CD8-positive, alpha-beta memory T cell (primary cell): ENCODE measurements at regions not wholly inside any gene's neighbourhood (a gene's known extent, or its start where the extent isn't known, plus 50 kb on each side); places are given as distances from the start of the nearest gene placed in this dataset.
"Not testable (repeated sequence)": the region's sequence is repeated elsewhere in the genome, so short reads cannot be mapped to it uniquely, and the experiment has no call there.

ENCODE experiments used
- CTCF ChIA-PET: fragments of 350-600 bp; sonication (Branson Sonifier 250); formaldehyde crosslinking; loops from one replicate; lab custom pipeline; 2021; ENCODE audit warnings: antibody characterized with exemption; lab: Charles Lee
- POLR2A ChIA-PET: fragments of 350-600 bp; sonication (Branson Sonifier 250); formaldehyde crosslinking; loops from one replicate; lab custom pipeline; 2021; ENCODE audit warnings: antibody characterized with exemption; lab: Charles Lee
- DNase-seq, 5 donors: peaks; one replicate each; pipeline versions ENCODE4 v3.0.0 to v3.0.0-alpha.2; 2020 to 2022; ENCODE audit warnings: mixed read lengths in 1 of 5
- H3K27ac ChIP-seq: one replicate; pipeline ENCODE4 v1.7.0; 2013; ENCODE audit warnings: low read depth, mild to moderate bottlenecking, low read length, moderate library complexity
- H3K27me3 ChIP-seq: 2 replicates; pipeline ENCODE4 v1.7.0; 2013; ENCODE audit warnings: low read length, mild to moderate bottlenecking; ENCODE audit not compliant: insufficient read depth, poor library complexity, severe bottlenecking
- H3K36me3 ChIP-seq: 2 replicates; pipeline ENCODE4 v1.7.0; 2013; ENCODE audit warnings: mild to moderate bottlenecking, low read length, moderate library complexity; ENCODE audit not compliant: insufficient read depth
- H3K4me1 ChIP-seq: 2 replicates; pipeline ENCODE4 v1.7.0; 2013; ENCODE audit warnings: mild to moderate bottlenecking, low read length, moderate library complexity; ENCODE audit not compliant: insufficient read depth
- H3K4me3 ChIP-seq: 2 replicates; pipeline ENCODE4 v1.7.0; 2013; ENCODE audit warnings: mild to moderate bottlenecking, low read length
- H3K9me3 ChIP-seq: 2 replicates; pipeline ENCODE4 v1.7.0; 2013; ENCODE audit warnings: mild to moderate bottlenecking, low read length
- H3K27ac Mint-ChIP-seq, 8 donors: one replicate each; pipeline ENCODE4 v1.8.0; 2020 to 2021; ENCODE audit warnings: mixed read lengths in 8 of 8, mild to moderate bottlenecking in 6 of 8, inconsistent platforms in 3 of 8, moderate library complexity in 3 of 8
- H3K27me3 Mint-ChIP-seq, 2 donors: one replicate each; pipeline ENCODE4 v1.8.0; 2020 to 2021; ENCODE audit warnings: mixed read lengths in 2 of 2, mild to moderate bottlenecking in 1 of 2, moderate library complexity in 1 of 2
- H3K36me3 Mint-ChIP-seq, 3 donors: one replicate each; pipeline ENCODE4 v1.8.0; 2020 to 2021; ENCODE audit warnings: mixed read lengths in 3 of 3, inconsistent platforms in 1 of 3, mild to moderate bottlenecking in 1 of 3
- H3K4me1 Mint-ChIP-seq, 3 donors: one replicate each; pipeline ENCODE4 v1.8.0; 2020 to 2021; ENCODE audit warnings: mixed read lengths in 3 of 3, inconsistent platforms in 1 of 3, mild to moderate bottlenecking in 1 of 3
- H3K4me3 Mint-ChIP-seq, 7 donors: one replicate each; pipeline ENCODE4 v1.8.0; 2020 to 2021; ENCODE audit warnings: mixed read lengths in 7 of 7, mild to moderate bottlenecking in 6 of 7, moderate library complexity in 4 of 7, inconsistent platforms in 2 of 7
- H3K9me3 Mint-ChIP-seq, 5 donors: one replicate each; pipeline ENCODE4 v1.8.0; 2020 to 2022; ENCODE audit warnings: mixed read lengths in 5 of 5, mild to moderate bottlenecking in 3 of 5, moderate library complexity in 2 of 5, inconsistent platforms in 1 of 5

DNA sequence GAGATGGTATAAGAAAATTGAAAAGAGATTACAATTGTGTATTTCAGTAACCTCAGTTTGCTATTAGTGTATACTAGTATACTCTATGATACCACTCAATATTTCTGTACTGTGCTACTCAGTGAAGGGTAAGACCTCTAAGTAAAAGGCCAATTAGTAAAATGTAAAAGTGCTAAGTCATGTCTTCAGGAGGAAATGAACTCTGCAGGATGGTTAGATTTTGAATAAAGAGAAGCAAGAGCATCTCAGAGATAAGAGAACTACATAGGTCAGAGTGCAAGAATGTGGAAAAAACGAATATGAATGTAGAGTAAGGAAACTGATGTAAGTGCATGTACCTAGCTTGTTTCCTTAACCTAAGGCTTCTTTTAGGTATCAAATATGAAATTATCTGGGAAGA, 796.6 kb upstream of the GBE1 start:
- H3K27me3 ChIP-seq, result no peaks in the 10 kb centered on the region
- Mint-ChIP-seq H3K27me3 (no peaks in the 10 kb centered on the region), H3K36me3 (no peaks in the 10 kb centered on the region), H3K4me1 (no peaks in the 10 kb centered on the region), H3K27ac (no peak overlapping the region), H3K9me3 (peaks cover 0 to 12% (median 6%) of the 10 kb centered on the region in 5 donors), H3K4me3 (no peak overlapping the region)
- H3K36me3 ChIP-seq, result no peaks in the 10 kb centered on the region
- ChIA-PET CTCF (no interaction called here), POLR2A (no interaction called here)
- no peak overlapping the region for H3K4me3 ChIP-seq
- DNase-seq, result no peak
- no peaks in the 10 kb centered on the region for H3K9me3 ChIP-seq
- no peaks in the 10 kb centered on the region for H3K4me1 ChIP-seq
- H3K27ac ChIP-seq, result no peak overlapping the region

DNA sequence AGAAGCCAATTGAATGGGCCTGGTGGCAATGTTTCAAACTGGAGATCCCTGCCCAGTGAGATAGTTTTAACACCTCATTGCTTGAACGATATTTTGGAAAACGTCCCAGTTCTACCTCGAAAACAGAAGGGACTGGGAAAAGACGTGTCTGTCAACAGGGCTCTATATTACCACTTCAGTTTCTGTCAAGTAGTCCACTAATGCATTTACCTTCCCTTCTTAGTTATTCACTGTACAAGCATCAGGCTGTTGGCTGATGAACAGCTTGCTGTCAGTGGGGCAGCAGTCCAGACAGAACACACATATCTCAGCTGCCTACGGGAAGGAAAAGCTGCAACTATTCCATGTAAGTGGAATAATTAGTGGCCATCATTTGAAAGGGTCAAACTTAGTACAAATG, 794.7 kb upstream of the GBE1 start:
- H3K4me3 ChIP-seq, result no peak overlapping the region
- ChIA-PET CTCF (no interaction called here), POLR2A (no interaction called here)
- H3K4me3 Mint-ChIP-seq, result no peak overlapping the region
- peaks cover 2 to 9% (median 7%) of the 10 kb centered on the region in 5 donors for H3K9me3 Mint-ChIP-seq
- no peak overlapping the region for H3K27ac Mint-ChIP-seq
- no peak overlapping the region for H3K27ac ChIP-seq
- no peaks in the 10 kb centered on the region for H3K27me3 ChIP-seq
- no peaks in the 10 kb centered on the region for H3K27me3 Mint-ChIP-seq
- no peaks in the 10 kb centered on the region for H3K36me3 ChIP-seq
- DNase-seq, result no peak
- H3K4me1 ChIP-seq, result no peaks in the 10 kb centered on the region
- H3K36me3 Mint-ChIP-seq, result peaks cover 0 to 2% (median 0%) of the 10 kb centered on the region in 3 donors
- no peaks in the 10 kb centered on the region for H3K4me1 Mint-ChIP-seq
- H3K9me3 ChIP-seq, result no peaks in the 10 kb centered on the region

- H3K36me3 ChIP-seq, H3K27me3 Mint-ChIP-seq, H3K4me1 Mint-ChIP-seq, H3K9me3 ChIP-seq, H3K27ac Mint-ChIP-seq, H3K36me3 Mint-ChIP-seq, POLR2A ChIA-PET, H3K4me1 ChIP-seq, H3K27ac ChIP-seq, H3K27me3 ChIP-seq, H3K4me3 Mint-ChIP-seq, H3K4me3 ChIP-seq, DNase-seq, CTCF ChIA-PET: not testable (repeated sequence)
- H3K9me3 Mint-ChIP-seq, result peaks cover 5 to 28% (median 14%) of the 10 kb centered on the region in 5 donors
Observed at GRCh38 chr3:82542556-82542955, 781.1 kb upstream of the GBE1 start.

- DNase-seq, result no peak
- Mint-ChIP-seq H3K27me3 (no peaks in the 10 kb centered on the region), H3K36me3 (no peaks in the 10 kb centered on the region), H3K9me3 (peaks cover 4 to 15% (median 12%) of the 10 kb centered on the region in 5 donors), H3K4me1 (no peaks in the 10 kb centered on the region), H3K4me3 (no peak overlapping the region), H3K27ac (no peak overlapping the region)
- ChIA-PET POLR2A (no interaction called here), CTCF (no interaction called here)
- Histone ChIP-seq H3K4me1 (no peaks in the 10 kb centered on the region), H3K4me3 (no peak overlapping the region), H3K27ac (no peak overlapping the region), H3K27me3 (no peaks in the 10 kb centered on the region), H3K9me3 (no peaks in the 10 kb centered on the region), H3K36me3 (no peaks in the 10 kb centered on the region)
Observed at GRCh38 chr3:82521657-82522056, 760.2 kb upstream of the GBE1 start.

- CTCF ChIA-PET, result no interaction called here
Observed at GRCh38 chr3:82520846-82521245, 759.4 kb upstream of the GBE1 start.

DNA sequence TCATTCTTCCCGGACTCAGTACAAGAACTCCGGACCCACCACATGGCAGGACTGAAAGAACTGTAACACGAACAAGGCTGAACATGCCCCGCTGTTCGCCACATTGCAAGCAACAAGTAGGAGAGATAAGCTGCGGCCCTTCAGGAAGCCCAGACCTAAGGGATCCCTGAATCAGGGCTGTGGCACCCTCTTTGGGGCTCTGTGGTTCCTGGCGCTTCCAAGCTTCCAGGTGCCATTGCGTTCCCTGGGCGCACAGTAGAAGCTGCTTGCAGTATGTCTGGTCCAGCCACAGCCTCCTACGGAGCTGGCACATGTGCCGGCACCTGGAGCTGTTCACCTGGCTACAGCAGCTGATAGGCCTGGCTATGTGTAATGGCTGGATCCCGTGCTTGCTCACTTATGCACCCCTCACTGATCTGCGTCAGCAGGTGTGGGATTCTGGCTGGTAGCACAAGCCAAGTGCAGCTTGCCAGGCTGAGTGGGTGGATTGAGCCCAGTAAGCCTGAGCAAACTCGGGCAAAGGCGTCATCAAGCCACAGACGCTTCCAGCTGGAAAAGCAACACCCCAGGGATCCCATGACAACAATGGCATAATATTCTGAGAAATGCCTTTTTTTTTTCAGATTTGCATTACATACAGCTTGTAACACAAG, 748.6 kb upstream of the GBE1 start:
- Histone ChIP-seq H3K27me3 (no peaks in the 10 kb centered on the region), H3K4me3 (no peak overlapping the region), H3K4me1 (no peaks in the 10 kb centered on the region), H3K27ac (no peak overlapping the region), H3K36me3 (no peaks in the 10 kb centered on the region), H3K9me3 (no peaks in the 10 kb centered on the region)
- POLR2A ChIA-PET, result no interaction called here
- CTCF ChIA-PET, result no interaction called here
- Mint-ChIP-seq H3K27ac (peak overlapping the region in 1 of 8 donors; percentile 46), H3K4me1 (no peaks in the 10 kb centered on the region), H3K9me3 (peaks cover 0 to 11% (median 5%) of the 10 kb centered on the region in 5 donors), H3K27me3 (no peaks in the 10 kb centered on the region), H3K36me3 (no peaks in the 10 kb centered on the region), H3K4me3 (no peak overlapping the region)
- DNase-seq, result no peak

More at GRCh38 chr3:82520846-82521245, 759.4 kb upstream of the GBE1 start:
- Histone ChIP-seq H3K27ac (no peak overlapping the region), H3K9me3 (no peaks in the 10 kb centered on the region), H3K27me3 (no peaks in the 10 kb centered on the region), H3K36me3 (no peaks in the 10 kb centered on the region), H3K4me1 (no peaks in the 10 kb centered on the region), H3K4me3 (no peak overlapping the region)
- Mint-ChIP-seq H3K27me3 (no peaks in the 10 kb centered on the region), H3K36me3 (no peaks in the 10 kb centered on the region), H3K4me3 (no peak overlapping the region), H3K4me1 (no peaks in the 10 kb centered on the region), H3K27ac (no peak overlapping the region), H3K9me3 (peaks cover 0 to 14% (median 9%) of the 10 kb centered on the region in 5 donors)
- no peak for DNase-seq
- POLR2A ChIA-PET, result no interaction called here

- DNase-seq, result no peak
Observed at GRCh38 chr3:82509106-82509842, 747.8 kb upstream of the GBE1 start.

DNA sequence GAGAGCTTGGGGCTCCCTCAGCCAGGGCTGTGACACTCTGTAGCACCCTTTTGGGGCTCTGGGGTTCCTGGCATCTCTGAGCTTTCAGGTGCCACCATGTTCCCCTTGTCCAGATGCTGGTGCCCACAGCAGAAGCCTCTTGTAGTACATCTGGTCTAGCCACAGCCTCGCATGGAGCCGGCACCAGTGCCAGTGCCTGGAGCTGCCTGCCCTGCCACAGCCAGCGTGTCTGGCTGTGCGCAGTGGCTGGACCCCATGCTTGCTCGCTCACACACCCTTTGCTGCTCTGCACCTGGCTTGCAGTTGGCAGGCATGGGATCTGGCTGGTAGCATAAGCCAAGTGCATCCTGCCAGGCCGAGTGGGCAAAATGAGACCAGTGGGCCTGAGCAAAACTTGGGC, 744.8 kb upstream of the GBE1 start:
- Histone ChIP-seq H3K27ac (no peak overlapping the region), H3K36me3 (no peaks in the 10 kb centered on the region), H3K4me1 (no peaks in the 10 kb centered on the region), H3K4me3 (no peak overlapping the region), H3K27me3 (no peaks in the 10 kb centered on the region), H3K9me3 (no peaks in the 10 kb centered on the region)
- H3K4me1 Mint-ChIP-seq, result no peaks in the 10 kb centered on the region
- no peak overlapping the region for H3K4me3 Mint-ChIP-seq
- DNase-seq, result no peak
- H3K9me3 Mint-ChIP-seq, result peaks cover 0 to 14% (median 3%) of the 10 kb centered on the region in 5 donors
- no peak overlapping the region for H3K27ac Mint-ChIP-seq
- H3K36me3 Mint-ChIP-seq, result peaks cover 0 to 1% (median 0%) of the 10 kb centered on the region in 3 donors
- ChIA-PET CTCF (no interaction called here), POLR2A (no interaction called here)
- no peaks in the 10 kb centered on the region for H3K27me3 Mint-ChIP-seq

More at GRCh38 chr3:82509106-82509842, 747.8 kb upstream of the GBE1 start:
- H3K27me3 ChIP-seq, result no peaks in the 10 kb centered on the region
- Mint-ChIP-seq H3K27ac (no peak overlapping the region), H3K4me1 (no peaks in the 10 kb centered on the region), H3K9me3 (peaks cover 0 to 12% (median 5%) of the 10 kb centered on the region in 5 donors), H3K4me3 (no peak overlapping the region), H3K27me3 (no peaks in the 10 kb centered on the region), H3K36me3 (no peaks in the 10 kb centered on the region)
- no peaks in the 10 kb centered on the region for H3K4me1 ChIP-seq
- no peak overlapping the region for H3K4me3 ChIP-seq
- no peak overlapping the region for H3K27ac ChIP-seq
- CTCF ChIA-PET, result no interaction called here
- no peaks in the 10 kb centered on the region for H3K9me3 ChIP-seq
- POLR2A ChIA-PET, result no interaction called here
- no peaks in the 10 kb centered on the region for H3K36me3 ChIP-seq
